ENCODE measurements at regions not wholly inside any gene's neighbourhood (a gene's known extent, or its start where the extent isn't known, plus 50 kb on each side); places are given as distances from the start of the nearest gene placed in this dataset.

DNA sequence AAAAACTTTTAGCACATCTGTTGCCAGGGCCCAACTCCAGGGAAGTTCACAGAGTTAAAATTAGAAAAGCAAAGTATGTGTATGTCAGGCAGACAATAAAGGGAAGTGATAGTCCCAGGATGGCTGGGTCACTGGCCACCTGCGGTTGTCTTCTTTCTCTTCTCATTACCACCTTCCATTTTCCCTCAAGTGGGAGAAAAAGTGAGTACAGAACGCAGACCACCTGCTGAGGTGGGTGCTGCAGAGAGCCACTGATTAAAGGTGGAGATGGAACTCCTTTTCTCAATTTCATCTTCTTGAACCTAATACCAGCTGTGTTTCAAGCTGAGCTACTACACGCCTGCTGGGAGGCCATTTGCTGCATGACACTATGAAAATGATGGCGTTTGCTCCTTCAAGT lies 88.8 kb upstream of the PDE4B start:
- POLR2A ChIA-PET: no interaction called here

DNA sequence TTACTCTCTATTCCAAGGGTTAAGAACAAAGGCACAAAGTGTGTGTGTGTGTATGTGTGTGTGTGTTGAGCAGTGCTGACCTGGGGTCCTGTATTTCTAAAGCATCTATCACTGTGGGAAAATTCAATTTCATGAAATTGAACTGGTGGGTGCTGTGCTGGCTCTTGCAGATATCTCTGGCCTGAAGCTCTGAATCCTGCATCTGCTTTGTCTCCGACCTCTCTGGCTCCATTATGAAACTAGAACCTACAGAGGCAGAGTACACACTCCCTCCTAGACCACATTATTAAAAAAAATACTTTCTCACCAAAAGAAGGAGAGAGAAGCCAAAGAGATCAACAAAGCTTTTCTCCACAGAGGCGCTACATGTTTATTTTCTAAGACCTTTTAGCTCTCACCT lies 88.4 kb upstream of the PDE4B start:
- no peak overlapping the region for H3K4me3 ChIP-seq (ENCODE audit: control insufficient read depth in 1 of 2, extremely low read depth in 1 of 2, low read length in 1 of 2)
- H3K4me1 ChIP-seq (ENCODE audit: control insufficient read depth in 1 of 2, extremely low read depth in 1 of 2, insufficient read depth in 2 of 2, low read length in 2 of 2): no peaks in the 10 kb centered on the region
- no CpG with 5 or more reads among the region's 2 CpGs for WGBS (ENCODE audit: insufficient coverage)
- no peaks in the 10 kb centered on the region for H3K36me3 ChIP-seq (ENCODE audit: control insufficient read depth in 2 of 2, extremely low read depth in 1 of 2, insufficient read depth in 1 of 2, low read length in 1 of 2)
- Mint-ChIP-seq H3K4me1 (no peaks in the 10 kb centered on the region), H3K36me3 (no peaks in the 10 kb centered on the region), H3K9me3 (no peaks in the 10 kb centered on the region), H3K27me3 (peaks cover 16 to 22% of the 10 kb centered on the region in 2 donors), H3K27ac (no peak overlapping the region), H3K4me3 (no peak overlapping the region)
- ATAC-seq (replicated peaks in 1 of 4) (no peak), DNase-seq (no peak)
- H3K27me3 ChIP-seq (replicated peaks in 1 of 2; ENCODE audit: control insufficient read depth in 2 of 2, extremely low read depth in 1 of 2, insufficient read depth in 2 of 2, low read length in 1 of 2): peaks cover 0 to 4% of the 10 kb centered on the region in 2 experiments
- H3K27ac ChIP-seq (ENCODE audit: low read length): no peak overlapping the region
- ChIA-PET CTCF (interaction anchor here in 1 of 2 donors (0.5 kb wide), 1 partner anchor 826 kb away, joined by 5 read pairs; no protein-coding TSS in a partner anchor), POLR2A (interaction anchor here in 1 of 2 donors (0.6 kb wide), 1 partner anchor 654 kb away, joined by 3 read pairs; no protein-coding TSS in a partner anchor)
- no peaks in the 10 kb centered on the region for H3K9me3 ChIP-seq

More for the DNA sequence above, 88.8 kb upstream of the PDE4B start:
- Mint-ChIP-seq H3K36me3 (no peaks in the 10 kb centered on the region), H3K9me3 (no peaks in the 10 kb centered on the region), H3K27ac (no peak overlapping the region), H3K27me3 (peaks cover 12 to 17% of the 10 kb centered on the region in 2 donors), H3K4me3 (no peak overlapping the region), H3K4me1 (no peaks in the 10 kb centered on the region)
- Histone ChIP-seq H3K4me1 (ENCODE audit: control insufficient read depth in 1 of 2, extremely low read depth in 1 of 2, insufficient read depth in 2 of 2, low read length in 2 of 2) (no peaks in the 10 kb centered on the region), H3K9me3 (no peaks in the 10 kb centered on the region), H3K27ac (ENCODE audit: low read length) (no peak overlapping the region), H3K27me3 (replicated peaks in 1 of 2; ENCODE audit: control insufficient read depth in 2 of 2, extremely low read depth in 1 of 2, insufficient read depth in 2 of 2, low read length in 1 of 2) (peaks cover 0 to 4% of the 10 kb centered on the region in 2 experiments), H3K36me3 (ENCODE audit: control insufficient read depth in 2 of 2, extremely low read depth in 1 of 2, insufficient read depth in 1 of 2, low read length in 1 of 2) (no peaks in the 10 kb centered on the region), H3K4me3 (ENCODE audit: control insufficient read depth in 1 of 2, extremely low read depth in 1 of 2, low read length in 1 of 2) (no peak overlapping the region)
- ATAC-seq (replicated peaks in 1 of 4) (no peak), DNase-seq (no peak)
- no CpG with 5 or more reads among the region's 4 CpGs for WGBS (ENCODE audit: insufficient coverage)
- CTCF ChIA-PET: interaction anchor here (0.6 to 1.1 kb wide), 2 partner anchors 13 to 727 kb away, joined by 3 read pairs; no protein-coding TSS in a partner anchor

DNA sequence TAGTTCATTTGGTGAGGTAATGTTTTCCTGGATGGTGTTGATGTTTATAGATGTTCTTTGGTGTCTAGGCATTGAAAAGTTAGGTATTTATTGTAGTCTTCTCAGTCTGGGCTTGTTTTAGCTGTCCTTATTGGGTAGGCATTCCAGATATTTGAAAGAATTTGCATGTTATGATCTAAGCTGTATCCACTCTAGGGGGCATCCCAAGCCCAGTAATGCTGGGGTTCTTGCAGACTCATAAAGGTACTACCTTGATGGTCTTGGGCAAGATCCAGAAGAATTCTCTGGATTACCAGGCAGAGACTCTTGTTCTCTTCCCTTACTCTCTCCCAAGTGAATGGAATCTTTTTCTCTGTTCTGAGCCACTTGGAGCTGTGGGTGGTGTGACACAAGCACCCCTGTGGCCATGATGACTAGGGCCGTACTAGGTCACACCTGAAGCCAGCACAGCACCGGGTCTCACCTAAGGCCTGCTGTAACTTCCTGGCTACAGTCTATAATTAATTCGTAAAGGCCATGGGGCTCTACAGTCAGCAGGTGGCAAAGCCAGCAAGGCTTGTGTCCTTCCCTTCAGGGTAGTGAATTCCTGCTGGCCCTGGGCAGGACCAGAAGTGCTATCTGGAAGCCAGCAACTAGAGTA lies 74.8 kb upstream of the PDE4B start:
- Mint-ChIP-seq H3K4me1 (no peaks in the 10 kb centered on the region), H3K27me3 (peaks cover 9 to 25% of the 10 kb centered on the region in 2 donors), H3K4me3 (no peak overlapping the region), H3K9me3 (no peaks in the 10 kb centered on the region), H3K36me3 (no peaks in the 10 kb centered on the region), H3K27ac (no peak overlapping the region)
- DNase-seq (no peak), ATAC-seq (replicated peaks in 1 of 4) (peak in 1 of 4 experiments; percentile 15)
- 81% methylated on average over 3 of the region's 3 CpGs for WGBS (ENCODE audit: insufficient coverage)
- H3K36me3 ChIP-seq (ENCODE audit: control insufficient read depth in 2 of 2, extremely low read depth in 1 of 2, insufficient read depth in 1 of 2, low read length in 1 of 2): no peaks in the 10 kb centered on the region
- H3K27ac ChIP-seq (ENCODE audit: low read length): no peak overlapping the region
- ChIA-PET CTCF (interaction anchor here in 1 of 2 donors (1.0 kb wide), 1 partner anchor 11 kb away, joined by 3 read pairs; no protein-coding TSS in a partner anchor), POLR2A (no interaction called here)
- no peak overlapping the region for H3K4me3 ChIP-seq (ENCODE audit: control insufficient read depth in 1 of 2, extremely low read depth in 1 of 2, low read length in 1 of 2)
- no peaks in the 10 kb centered on the region for H3K9me3 ChIP-seq
- peaks cover 0 to 9% of the 10 kb centered on the region in 2 experiments for H3K27me3 ChIP-seq (replicated peaks in 1 of 2; ENCODE audit: control insufficient read depth in 2 of 2, extremely low read depth in 1 of 2, insufficient read depth in 2 of 2, low read length in 1 of 2)
- H3K4me1 ChIP-seq (ENCODE audit: control insufficient read depth in 1 of 2, extremely low read depth in 1 of 2, insufficient read depth in 2 of 2, low read length in 2 of 2): no peaks in the 10 kb centered on the region

DNA sequence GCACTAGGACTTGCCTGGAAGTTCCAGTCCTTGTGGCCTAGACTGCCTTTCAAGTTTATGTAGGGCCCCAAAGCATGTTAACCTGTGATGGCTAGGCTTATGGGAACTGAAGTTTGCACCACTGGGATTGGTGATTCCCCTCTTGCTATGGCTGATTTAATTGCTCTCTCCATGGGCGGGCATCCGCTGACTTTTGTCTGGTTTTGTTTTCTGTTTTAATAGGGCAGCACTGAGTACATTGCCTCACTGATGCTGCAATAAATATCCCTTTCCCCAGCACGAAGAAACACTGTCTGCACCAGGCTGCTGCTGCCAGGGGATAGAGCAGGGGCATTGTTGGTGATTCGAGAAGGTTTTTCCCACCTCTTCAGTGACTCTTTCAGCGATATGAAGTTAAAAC lies 73.3 kb upstream of the PDE4B start:
- no CpG with 5 or more reads among the region's 5 CpGs for WGBS (ENCODE audit: insufficient coverage)
- peaks cover 10 to 26% of the 10 kb centered on the region in 2 donors for H3K27me3 Mint-ChIP-seq
- H3K36me3 Mint-ChIP-seq: no peaks in the 10 kb centered on the region
- H3K27me3 ChIP-seq (replicated peaks in 1 of 2; ENCODE audit: control insufficient read depth in 2 of 2, extremely low read depth in 1 of 2, insufficient read depth in 2 of 2, low read length in 1 of 2): peaks cover 0 to 9% of the 10 kb centered on the region in 2 experiments
- no peaks in the 10 kb centered on the region for H3K9me3 ChIP-seq
- no peak overlapping the region for H3K27ac Mint-ChIP-seq
- no peaks in the 10 kb centered on the region for H3K36me3 ChIP-seq (ENCODE audit: control insufficient read depth in 2 of 2, extremely low read depth in 1 of 2, insufficient read depth in 1 of 2, low read length in 1 of 2)
- ATAC-seq (replicated peaks in 1 of 4): no peak
- no peak overlapping the region for H3K27ac ChIP-seq (ENCODE audit: low read length)
- DNase-seq: no peak
- H3K4me1 ChIP-seq (ENCODE audit: control insufficient read depth in 1 of 2, extremely low read depth in 1 of 2, insufficient read depth in 2 of 2, low read length in 2 of 2): no peaks in the 10 kb centered on the region
- no peak overlapping the region for H3K4me3 Mint-ChIP-seq
- H3K9me3 Mint-ChIP-seq: no peaks in the 10 kb centered on the region
- POLR2A ChIA-PET: no interaction called here
- H3K4me1 Mint-ChIP-seq: no peaks in the 10 kb centered on the region
- no peak overlapping the region for H3K4me3 ChIP-seq (ENCODE audit: control insufficient read depth in 1 of 2, extremely low read depth in 1 of 2, low read length in 1 of 2)
- CTCF ChIA-PET: no interaction called here

DNA sequence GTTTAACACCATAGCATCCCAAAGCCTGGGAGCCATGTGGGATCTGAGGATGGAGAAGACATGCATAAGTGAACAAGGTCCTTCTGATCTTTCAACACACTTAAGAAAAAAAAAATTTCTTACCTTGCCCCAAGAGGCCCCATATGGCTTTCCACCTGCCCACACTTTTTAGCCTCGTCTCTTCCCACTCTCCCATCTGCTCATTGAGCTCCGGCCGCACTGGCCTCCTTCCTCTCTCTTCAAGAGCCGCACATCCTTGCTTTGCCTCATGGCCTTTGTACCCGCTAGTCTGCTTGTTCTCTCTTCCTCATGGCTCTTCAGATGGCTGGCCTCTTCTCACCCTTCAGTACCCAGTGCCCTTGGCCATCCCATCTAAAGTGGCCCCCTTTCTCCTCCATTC lies 70.2 kb upstream of the PDE4B start:
- CTCF ChIA-PET: no interaction called here
- POLR2A ChIA-PET: no interaction called here

DNA sequence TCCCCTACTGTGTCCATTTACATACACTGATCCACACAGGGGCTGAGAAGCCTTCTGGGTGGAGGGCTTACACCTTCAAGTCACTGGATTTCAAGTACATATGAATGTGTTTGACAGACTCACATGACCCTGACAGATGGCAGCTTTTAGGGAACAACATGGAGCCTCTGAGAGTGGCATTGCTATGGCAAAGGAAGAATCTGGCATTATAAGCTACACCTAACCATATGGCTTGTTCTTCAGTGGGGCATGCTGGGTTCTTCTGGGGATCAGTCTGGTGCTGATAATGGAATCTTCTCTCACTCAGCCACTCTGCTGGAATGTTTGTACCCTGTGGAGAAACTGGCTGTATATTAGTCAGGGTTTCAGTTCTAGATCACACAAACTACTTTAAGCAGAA lies 68.5 kb upstream of the PDE4B start:
- H3K36me3 Mint-ChIP-seq: no peaks in the 10 kb centered on the region
- POLR2A ChIA-PET: no interaction called here
- Histone ChIP-seq H3K4me1 (ENCODE audit: control insufficient read depth in 1 of 2, extremely low read depth in 1 of 2, insufficient read depth in 2 of 2, low read length in 2 of 2) (no peaks in the 10 kb centered on the region), H3K9me3 (no peaks in the 10 kb centered on the region), H3K27ac (ENCODE audit: low read length) (no peak overlapping the region), H3K4me3 (ENCODE audit: control insufficient read depth in 1 of 2, extremely low read depth in 1 of 2, low read length in 1 of 2) (no peak overlapping the region), H3K36me3 (ENCODE audit: control insufficient read depth in 2 of 2, extremely low read depth in 1 of 2, insufficient read depth in 1 of 2, low read length in 1 of 2) (no peaks in the 10 kb centered on the region), H3K27me3 (replicated peaks in 1 of 2; ENCODE audit: control insufficient read depth in 2 of 2, extremely low read depth in 1 of 2, insufficient read depth in 2 of 2, low read length in 1 of 2) (peaks cover 0 to 4% of the 10 kb centered on the region in 2 experiments)
- no peaks in the 10 kb centered on the region for H3K4me1 Mint-ChIP-seq
- no peak overlapping the region for H3K27ac Mint-ChIP-seq
- no peak overlapping the region for H3K4me3 Mint-ChIP-seq
- CTCF ChIA-PET: no interaction called here
- DNase-seq: no peak
- peaks cover 6 to 31% of the 10 kb centered on the region in 2 donors for H3K27me3 Mint-ChIP-seq
- ATAC-seq (replicated peaks in 1 of 4): no peak
- no peaks in the 10 kb centered on the region for H3K9me3 Mint-ChIP-seq

More for the DNA sequence above, 70.2 kb upstream of the PDE4B start:
- Histone ChIP-seq H3K27ac (ENCODE audit: low read length) (no peak overlapping the region), H3K4me1 (ENCODE audit: control insufficient read depth in 1 of 2, extremely low read depth in 1 of 2, insufficient read depth in 2 of 2, low read length in 2 of 2) (no peaks in the 10 kb centered on the region), H3K9me3 (no peaks in the 10 kb centered on the region), H3K36me3 (ENCODE audit: control insufficient read depth in 2 of 2, extremely low read depth in 1 of 2, insufficient read depth in 1 of 2, low read length in 1 of 2) (no peaks in the 10 kb centered on the region), H3K27me3 (replicated peaks in 1 of 2; ENCODE audit: control insufficient read depth in 2 of 2, extremely low read depth in 1 of 2, insufficient read depth in 2 of 2, low read length in 1 of 2) (peaks cover 0 to 9% of the 10 kb centered on the region in 2 experiments), H3K4me3 (ENCODE audit: control insufficient read depth in 1 of 2, extremely low read depth in 1 of 2, low read length in 1 of 2) (no peak overlapping the region)
- 83% methylated on average over 5 of the region's 5 CpGs for WGBS (ENCODE audit: insufficient coverage)
- no peaks in the 10 kb centered on the region for H3K4me1 Mint-ChIP-seq
- no peaks in the 10 kb centered on the region for H3K36me3 Mint-ChIP-seq
- H3K9me3 Mint-ChIP-seq: no peaks in the 10 kb centered on the region
- H3K27ac Mint-ChIP-seq: no peak overlapping the region
- H3K27me3 Mint-ChIP-seq: peaks cover 11 to 28% of the 10 kb centered on the region in 2 donors
- no peak for DNase-seq
- no peak for ATAC-seq (replicated peaks in 1 of 4)
- no peak overlapping the region for H3K4me3 Mint-ChIP-seq
